Calu3 (cell line): ENCODE measurements at regions not wholly inside any gene's neighbourhood (a gene's known extent, or its start where the extent isn't known, plus 50 kb on each side); places are given as distances from the start of the nearest gene placed in this dataset.

Source experiments
- BruUV-seq: library from RNA; stranded (reverse); fragments of 400-500 nt; replicated peaks from 2 replicates; lab custom pipeline; 2021; lab: Mats Ljungman, UMichigan
- CTCF ChIA-PET: fragments of 300-600 bp; sonication (Branson Sonifier 250); formaldehyde crosslinking; loops from one replicate; lab custom pipeline; 2022; ENCODE audit warnings: antibody characterized with exemption; lab: Charles Lee
- DNase-seq: peaks from one replicate; pipeline ENCODE4 v3.0.0; 2022
- H3K27ac Mint-ChIP-seq: one replicate; pipeline ENCODE4 v1.8.0; 2022; ENCODE audit warnings: mixed read lengths; ENCODE audit not compliant: unreplicated experiment
- H3K27me3 Mint-ChIP-seq: one replicate; pipeline ENCODE4 v1.8.0; 2022; ENCODE audit warnings: mixed read lengths; ENCODE audit not compliant: unreplicated experiment
- H3K36me3 Mint-ChIP-seq: one replicate; pipeline ENCODE4 v1.8.0; 2022; ENCODE audit warnings: mild to moderate bottlenecking, moderate library complexity, mixed read lengths; ENCODE audit not compliant: insufficient read depth, unreplicated experiment
- H3K4me1 Mint-ChIP-seq: one replicate; pipeline ENCODE4 v1.8.0; 2022; ENCODE audit warnings: mild to moderate bottlenecking, low read depth, mixed read lengths; ENCODE audit not compliant: unreplicated experiment
- H3K4me3 Mint-ChIP-seq: one replicate; pipeline ENCODE4 v1.8.0; 2022; ENCODE audit warnings: mild to moderate bottlenecking, low read depth, moderate library complexity, mixed read lengths; ENCODE audit not compliant: unreplicated experiment
- H3K9me3 Mint-ChIP-seq: one replicate; pipeline ENCODE4 v1.8.0; 2022; ENCODE audit warnings: low read depth, mixed read lengths; ENCODE audit not compliant: unreplicated experiment
- CTCF ChIP-seq: fragments of 200-600 bp; IDR thresholded peaks from one replicate; pipeline ENCODE4 v1.8.0; 2022; ENCODE audit warnings: antibody characterized with exemption; ENCODE audit not compliant: unreplicated experiment
- intact Hi-C: fragments of 100-400 bp; cut with micrococcal nuclease; formaldehyde crosslinking; loops from one replicate; pipeline ENCODE4 v1.10.0; 2022; ENCODE audit not compliant: unreplicated experiment

- CTCF ChIA-PET: no interaction called here
- no peak for TF ChIP-seq CTCF
- Mint-ChIP-seq H3K4me1 (no peaks in the 10 kb centered on the region), H3K27me3 (no peaks in the 10 kb centered on the region), H3K27ac (no peak overlapping the region), H3K4me3 (no peak overlapping the region), H3K36me3 (no peaks in the 10 kb centered on the region), H3K9me3 (no peaks in the 10 kb centered on the region)
- DNase-seq: no peak
- intact Hi-C loops: no loop called here
- BruUV-seq: no TSS peak
These were observed 1096.8 kb downstream of the C4orf33 start for GRCh38 chr4:130192787-130193186.

- Mint-ChIP-seq H3K9me3 (peaks cover 2% of the 10 kb centered on the region), H3K4me1 (no peaks in the 10 kb centered on the region), H3K27me3 (no peaks in the 10 kb centered on the region), H3K27ac (no peak overlapping the region), H3K4me3 (no peak overlapping the region), H3K36me3 (no peaks in the 10 kb centered on the region)
- intact Hi-C loops: no loop called here
- CTCF ChIA-PET: no interaction called here
- DNase-seq: no peak
- BruUV-seq: no TSS peak
- no peak for TF ChIP-seq CTCF
These were observed 1102.0 kb downstream of the C4orf33 start for GRCh38 chr4:130197946-130198345.

- no TSS peak for BruUV-seq
- Mint-ChIP-seq H3K27ac (no peak overlapping the region), H3K4me1 (no peaks in the 10 kb centered on the region), H3K9me3 (peaks cover 2% of the 10 kb centered on the region), H3K4me3 (no peak overlapping the region), H3K27me3 (no peaks in the 10 kb centered on the region), H3K36me3 (no peaks in the 10 kb centered on the region)
- no peak for DNase-seq
- no peak for TF ChIP-seq CTCF
- CTCF ChIA-PET: no interaction called here
- intact Hi-C loops: no loop called here
These were observed 1107.6 kb downstream of the C4orf33 start for GRCh38 chr4:130203571-130203970.

- Mint-ChIP-seq H3K4me1 (no peaks in the 10 kb centered on the region), H3K9me3 (no peaks in the 10 kb centered on the region), H3K27me3 (no peaks in the 10 kb centered on the region), H3K27ac (no peak overlapping the region), H3K4me3 (no peak overlapping the region), H3K36me3 (no peaks in the 10 kb centered on the region)
- BruUV-seq: no TSS peak
- no peak for DNase-seq
- no peak for TF ChIP-seq CTCF
- intact Hi-C loops: no loop called here
- CTCF ChIA-PET: interaction anchor here (0.8 kb wide), 1 partner anchor 66 kb away, joined by 3 read pairs; no protein-coding TSS in a partner anchor
These were observed 1114.9 kb downstream of the C4orf33 start for GRCh38 chr4:130210864-130211263.

GRCh38 chr4:130214268-130214667, 1118.3 kb downstream of the C4orf33 start:
- Mint-ChIP-seq H3K4me3 (no peak overlapping the region), H3K27me3 (no peaks in the 10 kb centered on the region), H3K9me3 (no peaks in the 10 kb centered on the region), H3K27ac (no peak overlapping the region), H3K36me3 (no peaks in the 10 kb centered on the region), H3K4me1 (no peaks in the 10 kb centered on the region)
- intact Hi-C loops: no loop called here
- CTCF ChIA-PET: no interaction called here
- no peak for TF ChIP-seq CTCF
- DNase-seq: no peak
- no TSS peak for BruUV-seq
